ENCODE measurements at regions not wholly inside any gene's neighbourhood (a gene's known extent, or its start where the extent isn't known, plus 50 kb on each side); places are given as distances from the start of the nearest gene placed in this dataset.
"Not testable (repeated sequence)": the region's sequence is repeated elsewhere in the genome, so short reads cannot be mapped to it uniquely, and the experiment has no call there.

DNA sequence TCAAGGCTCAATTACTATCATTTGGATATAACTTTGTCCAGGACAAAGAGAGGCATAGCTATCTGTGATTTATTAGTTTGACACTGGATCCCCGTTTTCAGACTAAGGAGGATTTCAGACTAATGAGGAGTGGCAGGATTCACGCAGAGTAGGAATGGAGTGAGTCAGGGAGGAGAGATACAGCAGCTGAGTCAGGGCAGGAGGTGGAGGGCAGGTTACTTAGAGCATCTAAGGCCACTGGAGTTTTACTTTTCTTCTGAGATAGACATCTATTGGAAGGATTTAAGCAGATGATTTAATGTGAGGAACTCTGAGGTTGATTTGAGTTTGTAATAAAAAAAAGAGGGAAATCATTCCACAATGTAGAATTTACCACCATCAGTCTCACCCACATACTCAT lies 110.6 kb downstream of the RPIA start:
- DNase-seq, result not testable (repeated sequence)

DNA sequence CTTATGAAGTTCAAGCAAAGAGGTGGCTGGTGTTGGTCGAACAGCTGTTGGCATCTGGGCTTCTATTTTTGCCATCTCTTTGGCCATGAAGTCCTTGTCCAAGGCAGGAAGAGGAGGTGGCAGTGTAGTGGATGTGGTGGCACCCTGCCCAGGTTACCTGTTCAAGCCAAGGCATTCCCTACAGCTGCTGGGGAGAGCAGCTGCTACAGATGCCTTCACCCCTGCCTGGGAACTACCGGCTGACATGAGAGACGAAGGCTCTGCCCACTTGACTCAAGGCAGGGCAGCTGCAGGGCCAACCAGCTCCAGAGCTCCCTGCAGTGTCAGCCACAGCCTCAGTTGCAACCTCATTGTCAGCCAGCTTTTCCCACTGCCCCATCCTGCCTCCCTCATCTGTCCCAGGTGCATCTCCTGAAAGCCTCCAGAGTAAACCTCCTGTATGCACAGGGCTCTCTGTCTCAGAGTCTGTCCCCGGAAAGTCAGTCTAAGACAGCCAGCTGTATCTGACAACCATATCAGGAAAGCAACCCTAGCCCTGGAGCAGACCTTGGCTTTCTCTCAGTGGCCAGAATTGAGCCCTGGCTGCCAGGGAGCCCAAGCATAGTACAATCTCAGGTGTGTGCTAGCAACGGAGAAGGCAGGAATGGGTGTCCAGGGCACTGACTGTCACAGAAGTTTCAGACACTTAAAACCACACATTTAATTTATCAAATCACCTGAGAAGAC lies 115.9 kb downstream of the RPIA start:
- DNase-seq, result no peak

DNA sequence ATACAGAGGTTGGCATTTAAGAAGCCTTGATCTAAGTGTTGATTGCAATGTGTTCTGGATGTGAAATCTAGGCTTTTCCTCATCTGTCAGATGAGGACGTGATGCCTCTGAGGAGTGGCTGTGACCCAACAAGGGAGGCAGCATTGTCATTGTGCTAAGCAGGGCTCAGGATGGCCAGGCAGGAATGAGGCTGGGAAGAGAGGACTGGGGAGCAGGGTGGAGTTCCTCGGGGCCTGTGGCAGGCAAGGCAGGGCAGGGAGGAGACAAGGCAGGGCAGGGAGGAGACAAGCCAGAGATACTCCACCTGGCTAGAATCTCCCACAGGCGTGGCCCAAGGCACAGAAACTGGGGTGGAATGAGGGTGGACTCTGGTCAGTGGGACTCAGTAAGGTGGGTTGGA lies 116.6 kb downstream of the RPIA start:
- DNase-seq, result no peak

DNA sequence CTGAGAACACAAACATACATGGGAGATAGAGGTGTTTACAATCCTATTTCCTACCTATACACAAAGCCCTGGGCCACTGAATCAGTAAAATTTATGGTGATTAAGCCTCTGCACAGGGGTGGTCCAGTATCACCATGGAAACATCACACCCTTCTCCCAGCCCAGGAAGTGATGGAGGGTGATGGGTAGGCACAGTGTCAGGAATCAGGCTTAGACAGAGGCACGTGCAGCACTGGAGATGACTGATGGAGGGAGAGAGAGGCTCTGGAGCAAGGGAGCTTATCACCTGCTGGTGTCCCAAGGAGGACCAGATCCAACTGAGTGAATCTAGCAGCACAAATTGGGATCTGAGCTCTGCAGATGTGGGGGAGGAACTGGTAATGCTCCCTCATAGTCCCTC lies 117.2 kb downstream of the RPIA start:
- DNase-seq, result no peak

DNA sequence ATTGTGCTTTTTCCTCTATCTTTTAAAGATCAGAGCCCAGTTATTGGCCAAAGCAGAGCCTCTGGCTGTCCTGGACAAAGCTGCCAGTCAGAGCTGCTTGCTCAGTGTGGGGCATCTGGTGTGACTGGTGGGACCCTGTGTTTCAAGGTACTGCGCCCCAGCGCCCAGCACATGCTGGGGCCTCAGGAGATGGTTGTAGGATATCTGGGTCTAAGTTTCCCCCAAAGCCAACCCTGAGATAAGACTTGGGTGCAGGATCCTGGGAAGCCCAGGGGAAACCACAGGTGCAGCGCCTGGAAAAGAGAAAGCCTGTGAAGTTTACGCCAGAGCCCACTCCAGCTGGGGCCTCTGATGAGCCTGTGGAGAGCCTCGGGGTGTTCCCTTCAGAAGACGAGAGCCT lies 117.7 kb downstream of the RPIA start:
- no peak for DNase-seq

DNA sequence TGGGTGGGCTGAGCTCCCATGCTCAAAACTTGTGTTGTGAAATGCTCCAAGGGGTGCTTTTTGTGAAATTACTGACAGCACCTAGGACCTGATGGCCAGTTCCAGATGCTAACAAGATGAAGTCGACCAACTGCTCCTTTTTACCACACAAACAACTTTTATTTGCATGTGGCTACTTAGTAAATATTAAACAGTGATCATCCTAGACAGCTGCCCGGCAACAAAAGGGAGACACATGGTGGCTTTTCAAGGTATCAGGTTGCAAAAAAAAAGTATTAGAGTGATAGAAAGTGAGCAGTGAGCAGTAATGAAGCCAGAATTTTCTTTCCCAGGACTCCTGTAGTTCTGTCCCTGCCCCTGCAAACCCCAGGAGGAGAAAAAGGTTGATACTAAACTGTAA lies 118.5 kb downstream of the RPIA start:
- no peak for DNase-seq

DNA sequence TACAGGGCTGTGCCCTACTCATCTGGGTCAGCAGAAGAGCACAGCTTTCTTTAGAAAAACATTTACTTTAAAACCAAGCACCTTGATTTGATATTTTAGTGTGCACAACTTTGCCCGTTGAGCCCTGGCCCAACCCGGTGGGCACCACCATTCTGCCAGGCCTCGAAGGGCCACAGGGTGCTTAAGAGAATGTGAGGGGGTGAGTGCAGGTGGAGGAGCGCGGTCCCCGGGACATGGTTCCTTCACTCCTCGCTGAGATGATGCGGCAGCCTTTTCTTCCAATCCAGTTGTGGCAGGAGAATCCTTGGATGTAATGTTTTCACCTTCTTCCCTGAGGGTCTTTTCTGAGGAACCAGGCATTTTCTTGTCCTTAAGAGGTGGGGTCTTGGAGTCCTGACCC lies 119.0 kb downstream of the RPIA start:
- DNase-seq, result no peak

DNA sequence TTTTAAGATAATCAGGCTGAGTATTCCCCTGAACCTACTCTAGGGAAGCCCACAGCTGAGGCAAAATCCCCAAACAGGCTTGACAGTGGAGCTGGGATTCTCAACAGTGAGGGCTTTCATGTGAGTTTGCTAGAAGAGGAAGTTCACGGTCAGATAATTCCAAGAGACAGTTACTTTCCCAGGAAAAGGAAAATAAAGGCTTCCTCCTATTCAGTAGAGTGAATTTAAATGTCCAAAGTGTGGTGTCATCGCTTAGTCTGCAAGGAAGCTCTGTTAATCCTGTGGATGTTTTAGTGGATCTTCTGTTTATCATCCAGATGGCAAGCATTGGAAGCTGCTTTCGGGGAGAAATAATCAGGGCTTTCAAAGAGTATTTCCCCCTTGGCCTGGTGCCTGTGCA lies 119.8 kb downstream of the RPIA start:
- DNase-seq, result no peak

DNA sequence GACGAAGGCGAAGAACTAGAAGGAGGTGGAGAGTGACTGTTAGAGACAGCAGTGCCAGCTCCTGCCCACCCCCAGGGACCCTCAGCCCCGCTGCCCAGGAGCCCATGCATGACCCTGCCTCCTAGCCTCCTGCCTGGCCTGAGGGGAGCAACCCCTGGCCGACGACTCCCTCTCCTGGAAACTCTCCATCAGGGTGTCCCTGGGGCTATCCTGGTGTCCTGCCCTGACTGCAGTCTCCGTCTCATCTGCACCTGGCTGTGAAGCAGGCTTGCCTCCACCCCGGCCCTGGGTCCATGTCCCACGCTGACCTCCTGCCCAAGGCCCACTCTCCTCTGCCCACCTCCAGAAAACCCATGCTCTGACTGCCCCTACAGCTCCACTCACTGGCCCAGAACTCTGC lies 120.2 kb downstream of the RPIA start:
- DNase-seq, result no peak

DNA sequence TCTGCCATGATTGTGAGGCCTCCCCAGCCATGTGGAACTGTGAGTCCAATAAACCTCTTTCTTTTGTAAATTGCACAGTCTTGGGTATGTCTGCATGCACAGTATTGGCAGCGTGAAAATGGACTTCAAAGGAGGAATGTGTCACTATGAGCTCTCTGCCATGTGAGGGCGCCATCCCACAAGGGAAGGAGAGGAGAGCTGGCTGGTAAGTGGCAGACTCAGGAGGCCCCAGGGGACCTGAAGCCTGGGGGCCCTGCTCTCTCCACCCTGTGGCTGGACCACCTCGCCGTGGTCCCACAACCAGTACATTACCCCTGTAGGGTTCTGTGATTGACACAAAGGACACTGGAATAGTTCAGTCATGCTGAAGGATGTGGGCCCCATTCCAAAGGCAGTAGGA lies 122.1 kb downstream of the RPIA start:
- no peak for DNase-seq

DNA sequence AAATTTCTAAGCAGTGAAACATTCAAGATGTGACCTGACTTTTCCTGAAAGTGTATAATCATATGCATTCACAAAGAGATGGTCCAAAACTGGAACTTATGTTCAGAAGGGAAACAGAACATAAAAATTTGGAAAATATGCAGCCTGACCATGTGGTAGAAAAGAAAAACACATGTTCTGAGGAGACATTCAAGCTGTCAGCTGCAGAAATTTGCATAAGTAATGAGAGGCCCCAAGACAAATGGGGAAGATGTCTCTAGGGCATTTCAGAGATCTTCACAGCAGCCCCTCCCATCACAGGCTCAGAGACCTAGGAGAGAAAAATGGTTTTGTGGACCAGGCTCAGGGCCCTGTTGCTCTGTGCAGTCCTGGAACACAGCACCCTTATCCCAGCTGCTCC lies 123.8 kb downstream of the RPIA start:
- no peak for DNase-seq

DNA sequence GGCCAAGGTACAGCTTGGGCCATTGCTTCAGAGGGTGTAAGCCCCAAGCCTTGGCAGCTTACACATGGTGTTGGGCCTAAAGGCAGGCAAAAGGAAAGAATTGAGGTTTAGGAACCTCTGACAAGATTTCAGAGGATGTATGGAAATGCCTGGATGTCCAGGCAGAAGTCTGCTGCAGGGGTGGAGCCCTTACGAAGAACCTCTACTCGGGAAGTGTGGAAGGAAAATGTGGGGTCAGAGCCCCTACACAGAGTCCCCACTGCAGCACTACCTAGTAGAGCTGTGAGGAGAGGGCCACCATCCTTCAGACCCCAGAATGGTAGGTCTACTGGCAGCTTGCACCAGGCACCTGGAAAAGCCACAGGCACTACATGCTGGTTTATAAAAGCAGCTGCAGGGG lies 124.2 kb downstream of the RPIA start:
- no peak for DNase-seq

DNA sequence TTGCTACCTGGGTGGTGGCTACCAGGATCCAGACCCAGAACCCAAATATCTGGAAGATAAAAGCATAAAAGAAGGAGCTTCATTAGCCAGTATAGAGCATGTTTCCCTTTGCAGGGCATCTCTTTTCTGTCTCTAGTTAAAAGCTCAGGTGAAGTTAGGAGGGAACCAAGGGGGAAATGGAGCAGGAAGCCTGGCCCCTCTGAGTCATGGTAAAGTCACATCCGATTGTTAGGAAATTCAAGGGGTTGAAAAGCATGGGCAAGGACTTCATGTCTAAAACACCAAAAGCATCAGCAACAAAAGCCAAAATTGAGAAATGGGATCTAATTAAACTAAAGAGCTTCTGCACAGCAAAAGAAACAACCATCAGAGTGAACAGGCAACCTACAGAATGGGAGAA lies 126.9 kb downstream of the RPIA start:
- no peak for DNase-seq

DNA sequence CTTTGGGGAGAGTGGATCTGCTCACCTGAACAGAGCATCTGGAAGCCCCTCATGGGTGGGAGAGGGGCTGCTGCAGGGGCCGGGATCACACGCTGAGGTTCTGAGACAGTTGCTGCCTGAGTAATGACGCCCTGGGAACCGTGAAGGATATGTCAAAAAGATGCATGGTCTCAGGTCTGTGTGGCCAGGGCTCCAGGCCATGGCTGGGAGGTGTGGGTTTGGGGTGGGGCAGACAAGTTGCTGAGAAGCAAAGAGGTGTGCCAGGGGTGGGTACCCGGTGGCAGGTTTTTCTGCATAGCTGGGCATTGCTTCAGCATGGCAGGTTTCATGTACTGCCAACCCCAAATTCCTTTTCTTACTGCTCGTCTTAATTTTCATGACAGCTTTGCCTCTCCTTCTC lies 133.5 kb downstream of the RPIA start:
- DNase-seq, result no peak

DNA sequence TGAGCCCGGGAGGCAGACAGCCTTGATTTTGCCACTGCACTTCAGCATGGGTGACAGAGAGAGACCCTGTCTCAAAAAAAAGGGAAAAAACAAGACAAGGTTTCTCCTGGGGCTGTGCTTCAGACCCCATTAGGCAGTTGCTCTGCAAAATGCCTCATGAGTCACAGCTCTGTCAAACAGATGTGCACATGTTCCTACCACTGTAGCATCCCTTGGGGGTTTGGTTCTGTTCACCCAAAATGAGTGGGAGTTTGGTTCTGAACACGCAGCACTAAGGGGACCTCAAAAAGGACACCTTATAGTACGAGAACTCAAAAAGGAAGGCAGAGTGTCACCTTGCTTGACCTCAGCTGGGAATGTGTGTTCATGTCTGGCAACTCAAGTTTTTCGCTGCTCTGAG lies 134.9 kb downstream of the RPIA start:
- DNase-seq, result no peak

DNA sequence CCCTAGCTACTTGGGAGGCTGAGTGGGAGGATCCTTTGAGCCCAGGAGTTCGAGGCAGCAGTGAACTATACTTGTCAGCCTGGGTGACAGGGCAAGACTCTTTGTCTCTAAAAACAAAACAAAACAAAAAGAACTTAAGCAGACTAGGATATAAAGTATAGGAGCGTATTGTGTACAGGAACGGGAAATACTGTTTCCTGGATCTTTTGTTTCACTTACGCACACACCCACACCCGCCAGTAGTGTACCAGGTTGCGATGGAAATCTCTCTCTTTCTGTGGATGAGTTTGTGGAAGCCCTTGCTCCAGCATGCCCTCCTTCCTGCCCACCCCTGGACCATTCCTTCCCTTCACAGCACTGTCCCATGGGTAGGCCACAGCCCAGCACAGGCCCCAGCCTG lies 136.3 kb downstream of the RPIA start:
- no peak for DNase-seq

DNA sequence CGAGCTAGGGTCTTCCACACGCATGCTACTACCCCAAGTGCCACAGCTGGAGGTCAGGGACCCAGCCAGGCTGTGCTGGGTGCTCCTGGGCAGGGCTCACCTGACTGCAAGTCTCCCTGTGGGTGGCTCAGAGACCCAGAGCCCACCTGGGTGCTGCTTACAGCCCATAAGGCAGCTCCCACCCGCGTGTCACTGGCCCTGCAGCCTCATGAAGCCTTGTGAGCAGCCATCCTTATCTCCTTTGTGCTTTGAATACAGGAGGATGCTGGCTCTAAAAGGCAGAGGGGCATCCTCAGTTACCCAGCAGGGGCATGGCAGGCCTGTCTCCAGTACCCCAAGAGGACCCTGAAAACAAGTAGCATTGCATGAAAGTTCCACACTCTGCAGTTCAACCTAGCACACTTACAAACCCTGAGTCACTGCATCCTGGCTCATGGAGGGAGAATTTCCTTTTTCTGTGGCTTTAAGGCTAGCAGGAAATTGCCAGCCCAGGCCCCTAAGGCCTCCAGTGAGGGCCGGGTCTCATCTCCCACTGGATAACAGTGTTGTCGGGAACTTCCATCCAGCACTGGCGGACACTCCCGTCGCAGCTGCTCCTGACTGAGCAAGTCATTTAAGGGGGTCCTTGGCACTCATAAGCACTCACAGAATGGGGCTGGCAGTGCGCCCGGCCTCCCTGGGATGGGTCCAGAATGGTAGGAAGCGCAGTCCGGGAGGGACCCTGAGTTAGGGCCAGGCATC lies 137.1 kb downstream of the RPIA start:
- no peak for DNase-seq

DNA sequence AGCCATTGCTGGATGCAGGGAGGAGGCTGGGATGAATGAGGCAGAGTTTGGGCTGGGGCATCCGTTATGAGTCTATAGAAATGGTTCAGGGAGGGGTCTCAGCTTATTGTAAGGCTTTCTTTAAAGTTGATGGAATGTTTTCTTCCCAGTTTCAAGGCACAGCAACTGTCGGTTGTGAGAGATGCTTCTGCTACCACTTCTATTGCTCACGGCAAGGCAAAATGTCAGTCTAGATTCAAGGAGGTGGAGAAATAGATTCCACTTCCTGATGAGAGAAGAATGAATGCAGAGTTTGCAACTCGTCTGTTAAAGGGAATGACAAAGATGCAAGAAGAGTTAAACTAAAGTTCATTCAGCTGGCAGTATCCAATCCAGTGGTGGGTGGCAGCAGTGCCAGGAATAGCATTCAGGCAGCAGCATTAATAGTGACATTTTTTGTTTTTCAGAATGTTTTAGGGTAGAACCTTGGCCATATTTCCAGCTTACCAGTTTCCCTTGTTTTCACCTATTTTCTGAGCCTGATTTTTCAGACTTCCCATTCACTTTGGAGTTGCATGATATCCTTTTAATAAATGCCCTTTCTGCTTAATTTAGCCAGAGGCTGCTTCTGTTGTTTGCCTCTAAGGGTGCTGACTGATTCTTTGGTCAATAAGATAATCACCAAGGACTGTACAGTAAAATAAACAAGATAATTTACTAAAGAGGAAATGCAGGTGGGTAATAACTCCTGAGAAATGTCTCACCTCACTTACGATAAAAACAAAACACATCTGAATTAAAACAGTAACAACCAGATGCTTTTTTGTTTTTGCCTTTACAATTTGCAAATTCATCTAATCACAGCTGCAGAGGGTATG lies 138.4 kb downstream of the RPIA start:
- no peak for DNase-seq

DNA sequence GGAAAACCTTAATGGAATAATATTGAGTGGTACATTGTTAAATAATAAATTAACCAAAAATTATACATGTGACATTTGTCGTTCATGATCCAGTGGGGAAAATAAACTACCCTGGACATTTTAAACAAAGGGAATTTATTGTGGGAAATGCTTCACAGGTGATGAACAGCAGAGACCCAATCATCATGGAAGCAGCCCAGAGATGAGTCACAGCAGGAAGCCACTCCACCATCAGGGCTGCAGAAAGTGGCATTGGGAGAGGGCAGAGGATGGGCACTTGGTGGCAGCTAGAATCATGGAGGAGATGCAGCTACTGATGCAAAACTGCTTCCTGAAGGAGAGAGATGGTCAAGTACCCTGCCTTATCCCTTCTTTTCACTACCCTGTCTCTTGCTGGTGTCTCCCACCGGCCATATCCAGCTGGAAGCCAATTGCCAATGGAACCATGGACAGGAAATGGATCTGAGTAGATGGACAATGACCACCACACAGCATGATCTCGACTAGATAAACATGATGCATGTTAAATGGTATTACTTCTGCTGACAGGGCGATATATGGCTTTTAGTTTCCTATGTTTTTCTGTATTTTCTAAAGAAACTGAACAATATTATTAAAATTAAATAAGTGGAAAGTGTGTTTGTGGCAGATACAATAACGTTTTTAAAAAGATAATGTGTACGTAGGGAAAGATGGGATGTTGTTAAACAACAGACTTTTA lies 139.8 kb downstream of the RPIA start:
- DNase-seq, result no peak

DNA sequence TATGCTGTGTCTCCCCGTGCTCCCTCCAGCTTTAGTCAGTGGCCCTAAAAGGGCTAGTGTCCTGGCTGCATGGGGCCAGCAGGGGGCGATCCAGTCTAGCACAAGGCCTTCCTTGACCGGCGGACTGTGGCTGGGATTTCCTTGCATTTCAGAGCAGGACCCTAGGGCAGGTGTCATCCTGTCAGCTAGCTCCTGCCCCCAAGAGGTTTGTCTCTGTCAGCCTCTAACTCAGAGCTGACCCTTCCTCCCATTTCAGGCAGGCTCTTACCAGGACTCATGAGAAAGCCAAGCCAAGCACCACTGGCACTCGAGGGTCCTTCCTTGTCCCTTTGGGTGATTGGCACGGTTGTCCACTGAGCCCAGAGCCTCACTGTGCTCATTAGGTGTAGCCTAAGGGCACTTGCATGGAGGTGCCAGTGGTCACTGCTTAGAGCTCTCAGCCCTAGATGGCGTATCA lies 140.3 kb downstream of the RPIA start:
- peak; percentile 57 for DNase-seq

DNA sequence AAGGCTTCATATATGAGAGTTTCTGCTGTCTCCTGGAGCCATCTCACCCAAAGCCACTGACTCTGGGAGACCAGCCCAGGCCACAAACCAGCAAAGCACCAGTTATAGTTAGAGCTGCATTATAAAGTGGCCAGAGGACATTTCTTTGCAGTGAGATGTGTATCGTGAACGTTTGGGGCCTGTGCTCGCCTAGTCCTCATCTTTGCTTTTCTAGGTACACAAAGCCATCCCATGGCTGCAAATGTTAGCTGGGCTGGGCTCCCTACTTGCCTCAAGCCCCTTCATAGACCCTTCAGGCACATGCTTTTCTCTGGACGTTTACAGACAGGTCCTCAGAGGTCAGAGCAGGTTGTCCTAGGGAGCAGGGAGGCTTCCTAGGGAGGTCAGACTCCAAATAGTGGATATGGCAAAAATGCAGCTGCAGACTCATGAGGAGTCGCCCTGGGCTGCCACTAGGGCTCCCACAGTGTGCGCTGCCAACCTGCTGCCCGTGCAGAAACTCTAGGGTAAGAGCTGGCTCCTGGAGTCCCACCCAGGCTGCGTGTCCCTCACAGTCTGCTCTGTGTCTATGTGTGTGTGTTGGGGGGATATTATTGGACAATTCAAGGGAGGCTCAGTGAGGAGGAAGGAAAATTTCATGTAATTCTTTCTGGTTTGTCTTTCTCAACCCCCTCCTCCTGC lies 141.0 kb downstream of the RPIA start:
- no peak for DNase-seq

DNA sequence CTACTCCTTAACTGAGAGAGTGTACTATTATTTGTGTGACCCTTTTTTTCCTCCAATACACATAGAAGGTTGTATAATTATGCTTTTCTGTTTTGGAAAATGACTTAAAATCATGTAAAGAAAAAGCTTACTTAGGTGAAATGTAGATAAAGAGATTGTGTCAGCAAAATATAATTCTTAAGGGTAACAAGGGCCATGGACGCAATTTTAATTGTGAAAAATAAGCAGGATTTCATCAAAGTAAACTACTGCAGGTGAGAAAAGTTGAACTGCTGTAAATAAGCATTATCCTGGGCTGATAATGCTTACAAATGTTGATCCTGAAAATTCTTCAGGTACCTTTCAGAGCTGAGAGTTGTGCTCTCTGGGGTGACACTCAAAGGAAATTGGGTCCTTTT lies 141.5 kb downstream of the RPIA start:
- DNase-seq, result no peak

DNA sequence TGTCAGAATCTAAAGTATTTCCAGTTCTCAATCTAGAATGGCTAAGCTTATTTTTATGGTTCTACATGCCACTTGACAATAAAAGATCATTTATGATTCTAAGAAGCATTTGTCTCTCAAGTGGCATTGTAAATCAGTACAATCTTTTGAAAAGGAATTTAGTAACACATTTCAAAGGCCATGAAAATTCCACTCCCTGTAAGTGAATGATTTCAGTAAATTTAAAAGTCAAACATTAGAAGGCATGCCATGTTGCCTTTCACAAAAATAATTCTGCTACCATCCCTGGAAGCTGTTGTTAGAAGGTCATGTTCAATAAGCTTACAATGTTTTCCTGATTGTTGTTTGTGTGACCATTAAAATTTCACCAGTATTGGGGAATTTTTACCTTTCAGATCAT lies 142.9 kb downstream of the RPIA start:
- no peak for DNase-seq

Measured in activated CD4-positive, CD25-positive, alpha-beta regulatory T cell treated with anti-CD3 and anti-CD28 coated beads, Interleukin-2, amount 50 U/mL, for 72 hours (primary cell).